ENCODE measurements at regions not wholly inside any gene's neighbourhood (a gene's known extent, or its start where the extent isn't known, plus 50 kb on each side); places are given as distances from the start of the nearest gene placed in this dataset.

- TF ChIP-seq POLR2A (IDR thresholded peaks at IDR 0.05; ENCODE audit: low read depth, low read length) (no peak), TAF1 (IDR thresholded peaks at IDR 0.05; ENCODE audit: low read depth, low read length) (no peak), POU2F2 (IDR thresholded peaks at IDR 0.05; ENCODE audit: low read depth, low read length) (no peak), POLR2AphosphoS5 (IDR thresholded peaks at IDR 0.05; ENCODE audit: low read depth, low read length) (no peak), SPI1 (IDR thresholded peaks at IDR 0.05; ENCODE audit: low read depth, low read length) (no peak)
Measured at GRCh38 chr15:62307551-62307950, 142.5 kb upstream of the C2CD4B start.
